Fibroblast of the aortic adventitia (primary cell): ENCODE measurements at regions not wholly inside any gene's neighbourhood (a gene's known extent, or its start where the extent isn't known, plus 50 kb on each side); places are given as distances from the start of the nearest gene placed in this dataset.

Experiments used
- DNase-seq: peaks from one replicate; pipeline ENCODE4 v3.0.0-alpha.2; 2010; ENCODE audit warnings: low read depth
- H3K4me3 ChIP-seq: 2 replicates; pipeline ENCODE4 v1.5.1; 2011; ENCODE audit warnings: low read depth, mild to moderate bottlenecking, control low read depth, low read length, moderate library complexity
- TF ChIP-seq, protein P1 (sequence below): IDR thresholded peaks from 2 replicates; pipeline ENCODE4 v1.5.1; 2011; ENCODE audit warnings: mild to moderate bottlenecking, low read length, control low read depth, inconsistent platforms; ENCODE audit not compliant: insufficient read depth

DNA sequence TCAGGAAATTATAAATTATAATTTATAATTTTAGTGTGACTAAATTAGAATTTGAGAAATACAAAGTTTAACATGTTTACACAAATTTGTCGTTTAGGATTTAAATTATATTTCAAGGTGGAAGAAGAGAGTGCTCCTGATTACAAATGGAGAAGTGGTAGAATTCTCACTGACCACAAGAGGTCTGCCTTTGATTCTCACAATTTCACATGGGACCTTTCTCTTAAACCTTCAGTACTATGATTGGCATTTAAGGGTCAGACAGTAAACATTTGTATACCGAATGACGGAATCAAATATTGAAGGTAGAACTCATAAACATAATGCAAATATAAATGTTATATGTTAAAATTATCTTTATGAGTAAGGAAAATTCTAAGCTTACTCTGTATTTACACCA, 171.7 kb downstream of the SLIT2 start:
- TF ChIP-seq, protein P1, sequence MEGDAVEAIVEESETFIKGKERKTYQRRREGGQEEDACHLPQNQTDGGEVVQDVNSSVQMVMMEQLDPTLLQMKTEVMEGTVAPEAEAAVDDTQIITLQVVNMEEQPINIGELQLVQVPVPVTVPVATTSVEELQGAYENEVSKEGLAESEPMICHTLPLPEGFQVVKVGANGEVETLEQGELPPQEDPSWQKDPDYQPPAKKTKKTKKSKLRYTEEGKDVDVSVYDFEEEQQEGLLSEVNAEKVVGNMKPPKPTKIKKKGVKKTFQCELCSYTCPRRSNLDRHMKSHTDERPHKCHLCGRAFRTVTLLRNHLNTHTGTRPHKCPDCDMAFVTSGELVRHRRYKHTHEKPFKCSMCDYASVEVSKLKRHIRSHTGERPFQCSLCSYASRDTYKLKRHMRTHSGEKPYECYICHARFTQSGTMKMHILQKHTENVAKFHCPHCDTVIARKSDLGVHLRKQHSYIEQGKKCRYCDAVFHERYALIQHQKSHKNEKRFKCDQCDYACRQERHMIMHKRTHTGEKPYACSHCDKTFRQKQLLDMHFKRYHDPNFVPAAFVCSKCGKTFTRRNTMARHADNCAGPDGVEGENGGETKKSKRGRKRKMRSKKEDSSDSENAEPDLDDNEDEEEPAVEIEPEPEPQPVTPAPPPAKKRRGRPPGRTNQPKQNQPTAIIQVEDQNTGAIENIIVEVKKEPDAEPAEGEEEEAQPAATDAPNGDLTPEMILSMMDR = peak; percentile 15
- no peak overlapping the region for H3K4me3 ChIP-seq
- DNase-seq = no peak

GRCh38 chr4:20426028-20426427, 174.3 kb downstream of the SLIT2 start:
- TF ChIP-seq, protein P1 = no peak
- DNase-seq = no peak
- no peak overlapping the region for H3K4me3 ChIP-seq

GRCh38 chr4:20428436-20429160, 176.9 kb downstream of the SLIT2 start:
- DNase-seq = peak; percentile 69
- H3K4me3 ChIP-seq = no peak overlapping the region
- TF ChIP-seq, protein P1 = peak; percentile 41

GRCh38 chr4:20430259-20430941, 178.7 kb downstream of the SLIT2 start:
- H3K4me3 ChIP-seq = no peak overlapping the region
- peak; percentile 55 for DNase-seq
- TF ChIP-seq, protein P1 = no peak

- peak; percentile 74 for DNase-seq
- peak overlapping the region; percentile 49 for H3K4me3 ChIP-seq
- TF ChIP-seq, protein P1 = peak; percentile 42
Measured at GRCh38 chr4:20431543-20431951, 179.8 kb downstream of the SLIT2 start.

GRCh38 chr4:20432088-20432487, 180.4 kb downstream of the SLIT2 start:
- peak; percentile 59 for DNase-seq
- TF ChIP-seq, protein P1 = no peak
- peak overlapping the region; percentile 49 for H3K4me3 ChIP-seq
